HUES48 (cell line): ENCODE measurements at regions not wholly inside any gene's neighbourhood (a gene's known extent, or its start where the extent isn't known, plus 50 kb on each side); places are given as distances from the start of the nearest gene placed in this dataset.

Experiments used
- H3K27ac ChIP-seq: one replicate; pipeline ENCODE4 v1.7.0; 2013; ENCODE audit warnings: low read depth, low read length, inconsistent platforms
- H3K27me3 ChIP-seq: 2 replicates; pipeline ENCODE4 v1.6.1; 2013; ENCODE audit warnings: mild to moderate bottlenecking, low read length; ENCODE audit not compliant: control insufficient read depth, insufficient read depth
- H3K36me3 ChIP-seq: 2 replicates; pipeline ENCODE4 v1.6.1; 2013; ENCODE audit warnings: low read length; ENCODE audit not compliant: control insufficient read depth, insufficient read depth
- H3K4me1 ChIP-seq: 2 replicates; pipeline ENCODE4 v1.6.1; 2013; ENCODE audit warnings: mild to moderate bottlenecking, low read length; ENCODE audit not compliant: control insufficient read depth, insufficient read depth
- H3K4me3 ChIP-seq: 2 replicates; pipeline ENCODE4 v1.5.1; 2013; ENCODE audit warnings: mild to moderate bottlenecking, low read depth, low read length
- H3K9ac ChIP-seq: 2 replicates; pipeline ENCODE4 v1.6.1; 2013; ENCODE audit warnings: mild to moderate bottlenecking, low read depth, low read length, moderate library complexity
- H3K9me3 ChIP-seq: 2 replicates; pipeline ENCODE4 v1.6.1; 2013; ENCODE audit warnings: low read length; ENCODE audit not compliant: control insufficient read depth, insufficient read depth

DNA sequence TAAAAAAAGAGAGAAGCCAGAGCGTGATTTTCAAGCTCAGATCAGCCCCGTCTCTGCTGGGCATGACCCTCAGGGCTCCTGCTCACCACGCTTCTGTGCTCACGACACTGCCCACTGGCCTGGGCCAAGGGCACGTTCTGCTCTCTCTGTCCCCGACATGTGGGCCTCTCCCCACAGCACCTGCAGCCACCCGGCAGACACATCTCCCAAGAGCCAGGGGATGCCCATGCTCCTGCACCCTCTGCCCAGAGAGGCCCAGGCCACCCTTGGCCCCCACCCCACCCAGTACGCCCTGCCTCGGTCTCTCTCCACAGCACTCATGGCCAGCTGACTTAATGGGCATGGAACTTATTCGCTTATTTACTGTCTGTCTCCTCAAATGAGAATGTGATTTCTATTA is 175.4 kb upstream of the RNF32 start:
- no peaks in the 10 kb centered on the region for H3K27me3 ChIP-seq
- no peak overlapping the region for H3K9ac ChIP-seq
- peaks cover 12% of the 10 kb centered on the region for H3K4me1 ChIP-seq
- H3K9me3 ChIP-seq = no peaks in the 10 kb centered on the region
- no peak overlapping the region for H3K4me3 ChIP-seq
- no peaks in the 10 kb centered on the region for H3K36me3 ChIP-seq
- H3K27ac ChIP-seq = no peak overlapping the region

DNA sequence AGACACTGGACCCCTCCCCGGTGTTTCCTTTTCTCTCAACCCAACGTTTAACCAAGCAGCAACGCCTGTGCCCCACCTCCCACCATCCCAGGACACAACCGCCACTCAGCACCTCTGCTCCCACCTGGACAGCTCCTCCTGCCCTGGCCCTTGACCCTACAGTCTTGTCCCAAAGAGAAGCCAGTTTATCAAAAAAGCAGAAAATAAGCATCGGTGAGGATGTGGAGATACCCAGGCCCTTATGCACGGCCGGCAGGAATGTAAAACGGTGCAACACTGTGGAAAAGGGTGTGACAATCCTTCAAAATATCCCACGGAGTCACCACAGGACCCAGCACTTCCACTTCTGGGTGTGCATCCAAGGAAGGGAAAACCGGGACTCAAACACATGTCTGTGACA is 176.2 kb upstream of the RNF32 start:
- no peak overlapping the region for H3K4me3 ChIP-seq
- H3K36me3 ChIP-seq = no peaks in the 10 kb centered on the region
- no peak overlapping the region for H3K27ac ChIP-seq
- H3K9ac ChIP-seq = no peak overlapping the region
- H3K9me3 ChIP-seq = no peaks in the 10 kb centered on the region
- no peaks in the 10 kb centered on the region for H3K27me3 ChIP-seq
- H3K4me1 ChIP-seq = peaks cover 5% of the 10 kb centered on the region; the same call in 1 of the 2 replicates

DNA sequence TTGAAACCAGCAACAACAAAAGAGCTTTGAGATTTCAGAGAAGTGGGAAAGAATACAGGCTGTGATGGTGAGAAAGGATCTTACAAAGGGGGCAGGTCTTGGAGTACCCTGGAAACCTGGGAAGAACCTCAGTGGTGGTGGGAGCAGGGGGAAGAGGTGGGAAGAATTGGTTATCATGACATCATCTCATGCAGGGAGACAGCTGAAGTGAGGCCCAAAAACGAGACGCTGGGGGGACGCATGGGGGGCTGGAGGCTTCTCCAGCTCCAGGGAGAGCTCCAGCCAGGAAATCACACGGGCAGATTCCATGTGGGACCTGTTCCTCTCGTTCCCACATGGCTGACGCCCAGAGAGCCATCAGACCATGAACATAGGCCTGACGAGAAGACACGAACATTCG is 177.3 kb upstream of the RNF32 start:
- H3K9ac ChIP-seq = no peak overlapping the region
- H3K9me3 ChIP-seq = no peaks in the 10 kb centered on the region
- no peaks in the 10 kb centered on the region for H3K36me3 ChIP-seq
- no peak overlapping the region for H3K27ac ChIP-seq
- H3K4me3 ChIP-seq = no peak overlapping the region
- 0 out of 2 replicates have a peak, but pooled peaks cover 5% of the 10 kb centered on the region for H3K4me1 ChIP-seq
- H3K27me3 ChIP-seq = no peaks in the 10 kb centered on the region

DNA sequence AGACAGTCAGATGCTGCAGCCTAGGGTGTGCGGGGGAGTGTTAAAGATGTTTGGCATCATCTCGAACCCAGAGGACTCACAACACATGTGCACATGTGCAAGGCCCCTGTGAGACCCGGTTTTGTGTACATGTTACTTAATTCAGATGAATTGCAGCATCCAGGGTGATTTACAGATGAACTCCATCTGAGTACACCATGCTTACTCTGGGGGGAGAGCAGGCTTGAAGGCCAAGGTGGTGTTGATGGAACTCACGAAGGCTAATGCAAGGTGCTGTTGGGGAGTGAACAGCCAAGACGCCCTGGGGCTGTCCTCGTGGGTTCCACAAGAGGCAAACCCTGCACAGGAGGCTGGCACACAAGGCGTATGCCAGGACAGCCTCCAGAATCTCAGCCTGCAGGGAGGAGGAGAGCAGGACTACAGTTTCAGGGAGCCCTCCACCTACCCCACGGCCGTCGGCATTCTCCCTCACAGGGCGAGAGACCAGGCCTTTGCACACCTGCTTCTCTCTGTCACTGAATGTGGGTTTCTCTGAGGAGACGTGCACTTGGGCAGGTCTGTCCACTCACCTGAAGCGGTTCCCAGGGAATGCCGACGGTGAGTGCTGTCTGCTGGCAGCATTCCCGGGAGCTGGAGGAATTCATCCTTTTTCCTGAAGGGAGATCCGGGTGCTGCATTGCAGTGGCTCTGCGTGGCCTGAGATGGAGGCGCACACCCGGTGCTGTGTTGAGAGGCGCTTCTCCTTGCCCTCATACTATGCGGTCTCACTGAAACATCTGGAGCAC is 178.5 kb upstream of the RNF32 start:
- Histone ChIP-seq H3K27me3 (no peaks in the 10 kb centered on the region), H3K36me3 (no peaks in the 10 kb centered on the region), H3K9me3 (no peaks in the 10 kb centered on the region), H3K4me1 (0 out of 2 replicates have a peak, but pooled peaks cover 5% of the 10 kb centered on the region), H3K9ac (no peak overlapping the region), H3K27ac (no peak overlapping the region), H3K4me3 (no peak overlapping the region)

DNA sequence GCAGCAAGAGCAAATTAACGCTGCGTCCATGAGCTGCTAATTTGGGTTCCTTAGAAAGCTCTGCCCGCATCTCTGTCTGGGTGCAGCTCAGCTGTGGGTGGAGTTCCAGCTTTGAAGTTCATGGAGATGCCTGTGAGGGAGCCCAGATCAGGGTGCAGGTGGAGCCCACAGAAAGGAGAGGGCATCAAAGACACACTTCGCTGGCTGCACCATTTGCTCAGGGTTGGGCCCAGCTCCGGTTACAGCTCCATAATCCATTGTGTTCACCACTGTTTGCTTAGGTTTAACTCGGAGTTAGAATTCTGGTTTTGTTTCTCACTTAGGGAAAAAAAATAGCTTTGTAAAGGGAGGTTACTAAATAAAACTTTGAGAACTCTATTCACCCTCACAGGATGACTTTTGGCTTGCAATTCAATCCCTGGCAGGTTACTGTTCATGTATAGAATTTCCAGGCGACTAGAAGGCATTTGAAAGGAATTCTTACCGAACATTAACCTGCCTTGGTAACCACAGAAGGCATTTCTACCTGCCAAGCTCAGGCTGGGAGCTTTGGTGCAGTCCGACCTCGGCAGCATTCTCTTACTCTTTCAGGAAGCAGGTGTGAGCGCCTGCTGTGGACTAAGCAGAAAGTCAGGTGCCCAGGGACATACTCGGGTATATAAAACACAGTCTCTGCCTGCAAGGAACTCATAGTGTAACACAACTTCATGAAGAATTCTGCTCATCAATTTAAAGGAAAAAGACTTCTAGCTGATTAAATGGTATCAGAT is 179.5 kb upstream of the RNF32 start:
- Histone ChIP-seq H3K27me3 (no peaks in the 10 kb centered on the region), H3K9me3 (no peaks in the 10 kb centered on the region), H3K4me3 (no peak overlapping the region), H3K27ac (no peak overlapping the region), H3K36me3 (no peaks in the 10 kb centered on the region), H3K4me1 (no peaks in the 10 kb centered on the region), H3K9ac (no peak overlapping the region)

DNA sequence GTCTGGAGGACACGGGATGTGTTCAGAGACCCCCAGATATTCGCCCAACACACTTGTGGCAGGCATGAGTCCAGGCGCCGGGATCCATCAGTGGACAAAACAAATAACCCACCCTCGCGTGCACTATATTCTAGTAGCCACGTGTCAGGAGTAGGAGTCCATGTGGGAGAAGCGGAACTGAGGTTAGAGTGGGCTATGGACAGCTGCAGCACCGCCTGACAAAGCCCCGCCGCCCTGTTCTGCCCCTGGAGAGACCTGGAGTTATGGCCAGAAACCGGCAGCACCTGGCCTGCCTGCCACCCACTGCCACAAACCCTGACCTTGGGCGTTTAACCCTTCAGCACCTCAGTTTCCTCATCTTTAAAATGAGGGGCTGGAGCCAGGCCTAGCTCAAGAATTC is 181.0 kb upstream of the RNF32 start:
- no peaks in the 10 kb centered on the region for H3K9me3 ChIP-seq
- H3K36me3 ChIP-seq = no peaks in the 10 kb centered on the region
- H3K27me3 ChIP-seq = no peaks in the 10 kb centered on the region
- no peaks in the 10 kb centered on the region for H3K4me1 ChIP-seq
- H3K4me3 ChIP-seq = no peak overlapping the region
- no peak overlapping the region for H3K9ac ChIP-seq
- no peak overlapping the region for H3K27ac ChIP-seq

DNA sequence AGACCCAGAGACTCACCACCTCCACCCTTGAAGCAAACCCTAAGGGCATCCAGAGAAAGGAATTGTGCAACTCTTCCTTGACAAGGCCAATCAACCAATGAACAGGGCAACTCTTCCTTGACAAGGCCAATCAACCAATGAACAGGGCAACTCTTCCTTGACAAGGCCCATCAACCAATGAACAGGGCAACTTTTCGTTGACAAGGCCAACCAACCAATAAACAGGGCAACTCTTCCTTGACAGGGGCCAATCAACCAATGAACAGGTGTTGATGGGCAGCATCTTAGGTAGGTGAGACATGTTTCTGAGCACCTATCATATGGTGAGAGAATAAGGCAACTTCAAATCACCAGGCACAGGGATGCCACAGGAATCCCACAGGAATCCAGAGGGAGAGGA is 181.5 kb upstream of the RNF32 start:
- no peaks in the 10 kb centered on the region for H3K36me3 ChIP-seq
- no peaks in the 10 kb centered on the region for H3K4me1 ChIP-seq
- no peak overlapping the region for H3K27ac ChIP-seq
- H3K9ac ChIP-seq = no peak overlapping the region
- H3K4me3 ChIP-seq = no peak overlapping the region
- H3K27me3 ChIP-seq = no peaks in the 10 kb centered on the region
- no peaks in the 10 kb centered on the region for H3K9me3 ChIP-seq

DNA sequence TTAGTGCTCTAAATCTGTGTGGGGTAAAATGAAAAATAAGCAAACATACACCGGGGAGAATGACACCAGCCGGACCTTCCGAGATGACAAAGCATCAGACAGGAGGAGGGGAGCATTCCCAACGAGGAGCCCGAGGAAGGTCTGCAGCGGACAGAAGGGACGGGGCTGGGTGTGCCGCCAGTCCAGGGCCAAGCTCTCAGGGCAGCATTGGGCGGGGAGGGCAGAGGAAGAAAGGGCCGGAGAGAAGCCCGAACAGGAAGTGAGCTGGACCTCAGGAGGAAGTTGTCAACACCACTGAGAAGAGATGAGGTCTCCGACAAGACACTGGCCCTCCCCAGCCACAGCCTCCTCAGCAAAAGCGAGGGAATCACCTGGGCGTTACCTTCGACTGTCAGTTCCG is 182.6 kb upstream of the RNF32 start:
- Histone ChIP-seq H3K36me3 (no peaks in the 10 kb centered on the region), H3K4me1 (no peaks in the 10 kb centered on the region), H3K9me3 (no peaks in the 10 kb centered on the region), H3K27ac (no peak overlapping the region), H3K4me3 (no peak overlapping the region), H3K9ac (no peak overlapping the region), H3K27me3 (no peaks in the 10 kb centered on the region)

DNA sequence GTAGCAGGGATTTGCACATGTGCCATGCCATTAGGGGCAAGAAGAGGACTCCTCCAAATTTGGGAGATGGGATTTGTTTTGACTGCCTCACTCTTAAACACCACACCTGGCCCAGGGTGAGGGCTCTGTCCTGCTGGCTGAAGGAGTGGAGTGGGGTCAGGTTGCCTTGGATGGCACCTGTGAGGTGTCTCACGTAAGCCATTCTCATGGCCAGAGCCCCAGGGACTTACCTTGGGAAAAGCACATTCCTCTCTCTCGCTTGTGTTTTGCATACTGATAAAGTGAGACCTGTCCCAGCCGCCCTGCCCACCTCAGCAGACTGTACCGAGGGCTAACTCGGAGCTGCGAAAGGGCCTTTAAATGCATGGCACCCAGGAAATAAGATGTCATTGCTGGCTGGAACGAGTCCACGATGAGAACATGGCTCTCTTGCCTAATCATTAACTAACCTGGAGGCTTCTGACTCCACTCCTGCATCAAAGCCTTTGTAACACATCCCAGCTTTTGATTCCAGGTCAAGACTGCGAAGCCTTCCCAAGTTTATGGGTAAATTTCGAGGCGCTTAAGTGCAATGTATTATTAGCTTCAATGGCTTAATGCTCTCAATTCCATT is 184.0 kb upstream of the RNF32 start:
- Histone ChIP-seq H3K27ac (no peak overlapping the region), H3K9ac (no peak overlapping the region), H3K4me3 (no peak overlapping the region), H3K4me1 (no peaks in the 10 kb centered on the region), H3K9me3 (no peaks in the 10 kb centered on the region), H3K27me3 (no peaks in the 10 kb centered on the region), H3K36me3 (no peaks in the 10 kb centered on the region)

DNA sequence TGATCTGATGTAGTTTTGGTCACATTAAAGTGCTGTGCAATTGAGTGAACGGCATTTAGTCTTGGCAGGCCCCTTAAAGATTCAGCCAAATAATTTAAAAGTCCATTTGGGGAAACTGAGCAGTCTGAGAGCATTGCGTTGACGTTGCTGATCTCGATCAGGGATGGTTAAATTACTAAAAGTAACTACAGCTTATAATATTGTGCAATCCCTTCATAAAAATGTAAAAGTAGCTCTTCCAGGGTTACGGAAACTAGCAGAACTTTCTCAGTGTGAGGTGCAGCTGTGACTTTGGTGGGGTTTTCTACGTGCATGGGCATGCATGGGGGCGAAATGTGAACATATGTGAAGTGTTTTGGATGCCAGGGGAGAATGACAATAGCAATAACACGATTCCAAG is 184.5 kb upstream of the RNF32 start:
- Histone ChIP-seq H3K4me3 (no peak overlapping the region), H3K9me3 (no peaks in the 10 kb centered on the region), H3K4me1 (no peaks in the 10 kb centered on the region), H3K9ac (no peak overlapping the region), H3K27me3 (no peaks in the 10 kb centered on the region), H3K27ac (no peak overlapping the region), H3K36me3 (no peaks in the 10 kb centered on the region)

DNA sequence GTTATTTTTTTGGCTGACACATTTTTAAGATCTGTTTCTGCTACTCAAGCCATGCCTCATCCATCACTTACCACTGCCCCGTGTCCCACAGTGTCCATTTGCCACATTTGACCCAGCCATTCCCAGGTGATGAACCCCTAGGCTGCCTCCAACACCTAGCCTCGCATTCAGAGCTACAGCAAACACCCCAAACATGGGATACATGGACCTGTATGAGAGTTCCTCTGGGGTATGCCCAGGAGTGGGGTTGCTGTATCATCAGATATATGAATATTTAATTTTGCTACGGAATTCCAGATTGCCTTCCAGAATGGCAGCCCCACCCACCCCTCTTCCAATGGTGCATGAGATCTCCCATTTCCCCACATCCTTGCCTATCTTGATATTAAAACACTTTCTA is 190.1 kb upstream of the RNF32 start:
- no peaks in the 10 kb centered on the region for H3K4me1 ChIP-seq
- no peak overlapping the region for H3K4me3 ChIP-seq
- H3K27ac ChIP-seq = no peak overlapping the region
- H3K27me3 ChIP-seq = no peaks in the 10 kb centered on the region
- no peak overlapping the region for H3K9ac ChIP-seq
- no peaks in the 10 kb centered on the region for H3K36me3 ChIP-seq
- no peaks in the 10 kb centered on the region for H3K9me3 ChIP-seq
